ENCODE measurements at regions not wholly inside any gene's neighbourhood (a gene's known extent, or its start where the extent isn't known, plus 50 kb on each side); places are given as distances from the start of the nearest gene placed in this dataset.

DNA sequence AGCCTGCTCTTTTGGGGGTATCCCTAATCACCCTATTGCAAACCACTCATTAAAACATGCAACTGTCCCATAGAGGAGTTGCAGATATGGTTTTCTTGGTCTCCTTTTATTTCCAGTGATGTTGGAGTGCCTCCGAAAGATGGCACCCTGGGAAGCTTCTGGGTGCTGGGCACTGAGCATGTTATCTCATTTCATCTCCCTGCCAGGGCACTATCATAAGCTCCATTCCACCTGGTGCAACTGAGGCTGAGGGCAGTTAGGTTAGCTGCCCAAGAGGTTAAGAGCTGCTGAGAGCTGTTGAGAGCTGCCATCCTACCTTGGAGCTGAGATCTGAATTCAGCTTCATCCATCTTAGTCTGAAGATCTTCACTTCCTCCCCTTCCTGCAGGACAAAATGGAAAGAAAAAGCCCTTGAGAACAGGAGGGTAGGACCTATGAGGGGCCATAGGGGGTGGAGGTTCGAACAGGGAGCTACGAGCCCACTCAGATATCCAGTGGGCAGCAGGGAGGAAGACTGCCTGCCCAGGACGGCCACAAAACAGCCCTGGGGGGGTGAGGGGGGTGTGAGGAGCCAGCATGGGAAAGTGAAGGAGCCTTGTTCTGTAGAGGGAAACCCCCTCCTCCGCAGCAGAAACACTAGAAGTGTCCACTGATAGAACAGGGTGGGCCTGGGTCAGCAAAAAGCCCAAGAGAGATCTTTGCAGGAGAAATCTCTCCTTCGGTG, 202.5 kb downstream of the ZFP36L2 start:
- Histone ChIP-seq H3K9me3 (ENCODE audit: control insufficient read depth, insufficient read depth, low read depth, low read length) (peaks cover 6% of the 10 kb centered on the region; the same call in 1 of the 2 replicates), H3K4me1 (ENCODE audit: control insufficient read depth, insufficient read depth, low read length) (peaks cover 3% of the 10 kb centered on the region; the same call in 1 of the 2 replicates), H3K4me3 (ENCODE audit: low read depth in 2 of 2, low read length in 2 of 2) (no peak overlapping the region), H3K36me3 (ENCODE audit: control insufficient read depth, insufficient read depth, low read length) (no peaks in the 10 kb centered on the region), H3K27ac (ENCODE audit: low read length) (peak overlapping the region; percentile 14; the same call in 1 of the 2 replicates), H3K27me3 (ENCODE audit: control insufficient read depth, insufficient read depth, low read length) (no peaks in the 10 kb centered on the region)
- CTCF ChIA-PET = interaction anchor here (0.5 to 1.0 kb wide), 7 partner anchors 14 to 202 kb away, joined by 3 to 4 read pairs (median 3); partner anchors contain the start of gene ZFP36L2
- BruUV-seq (replicated peaks) = no TSS peak
- TF ChIP-seq TCF7L2 (IDR thresholded peaks at IDR 0.05; ENCODE audit: low read depth, low read length) (no peak), POLR2AphosphoS5 (IDR thresholded peaks at IDR 0.05; ENCODE audit: low read depth, low read length) (no peak), REST (IDR thresholded peaks at IDR 0.05; ENCODE audit: insufficient read depth in 1 of 2, low read depth in 2 of 2, low read length in 1 of 2) (no peak), SIN3A (IDR thresholded peaks at IDR 0.05; ENCODE audit: borderline replicate concordance, insufficient read depth, low read depth, low read length) (no peak)
- TF ChIP-seq, protein P1, sequence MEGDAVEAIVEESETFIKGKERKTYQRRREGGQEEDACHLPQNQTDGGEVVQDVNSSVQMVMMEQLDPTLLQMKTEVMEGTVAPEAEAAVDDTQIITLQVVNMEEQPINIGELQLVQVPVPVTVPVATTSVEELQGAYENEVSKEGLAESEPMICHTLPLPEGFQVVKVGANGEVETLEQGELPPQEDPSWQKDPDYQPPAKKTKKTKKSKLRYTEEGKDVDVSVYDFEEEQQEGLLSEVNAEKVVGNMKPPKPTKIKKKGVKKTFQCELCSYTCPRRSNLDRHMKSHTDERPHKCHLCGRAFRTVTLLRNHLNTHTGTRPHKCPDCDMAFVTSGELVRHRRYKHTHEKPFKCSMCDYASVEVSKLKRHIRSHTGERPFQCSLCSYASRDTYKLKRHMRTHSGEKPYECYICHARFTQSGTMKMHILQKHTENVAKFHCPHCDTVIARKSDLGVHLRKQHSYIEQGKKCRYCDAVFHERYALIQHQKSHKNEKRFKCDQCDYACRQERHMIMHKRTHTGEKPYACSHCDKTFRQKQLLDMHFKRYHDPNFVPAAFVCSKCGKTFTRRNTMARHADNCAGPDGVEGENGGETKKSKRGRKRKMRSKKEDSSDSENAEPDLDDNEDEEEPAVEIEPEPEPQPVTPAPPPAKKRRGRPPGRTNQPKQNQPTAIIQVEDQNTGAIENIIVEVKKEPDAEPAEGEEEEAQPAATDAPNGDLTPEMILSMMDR (IDR thresholded peaks at IDR 0.05) = no peak
- in situ Hi-C loops (cut with HindIII; ENCODE audit: low pct_unique_long_range_greater_than_20kb, low sequenced_read_pairs) (no loop called here), intact Hi-C loops (cut with micrococcal nuclease; ENCODE audit: unreplicated experiment) (loop anchor here (10.0 kb wide), 1 partner anchor 201 kb away; the partner anchor contains the start of gene ZFP36L2)
- ATAC-seq (no peak), DNase-seq (ENCODE audit: low read depth, low spot score) (no peak)
- POLR2A ChIA-PET = interaction anchor here (0.6 kb wide), 1 partner anchor 150 kb away, joined by 4 read pairs; no protein-coding TSS in a partner anchor

GRCh38 chr2:43022896-43023295, 203.5 kb downstream of the ZFP36L2 start:
- Histone ChIP-seq H3K4me1 (ENCODE audit: control insufficient read depth, insufficient read depth, low read length) (peaks cover 3% of the 10 kb centered on the region; the same call in 1 of the 2 replicates), H3K4me3 (ENCODE audit: low read depth in 2 of 2, low read length in 2 of 2) (no peak overlapping the region), H3K27me3 (ENCODE audit: control insufficient read depth, insufficient read depth, low read length) (no peaks in the 10 kb centered on the region), H3K27ac (ENCODE audit: low read length) (no peak overlapping the region), H3K9me3 (ENCODE audit: control insufficient read depth, insufficient read depth, low read depth, low read length) (peaks cover 6% of the 10 kb centered on the region; the same call in 1 of the 2 replicates), H3K36me3 (ENCODE audit: control insufficient read depth, insufficient read depth, low read length) (no peaks in the 10 kb centered on the region)
- intact Hi-C loops (cut with micrococcal nuclease; ENCODE audit: unreplicated experiment) = loop anchor here (10.0 kb wide), 1 partner anchor 202 kb away; the partner anchor contains the start of gene ZFP36L2
- no peak for ATAC-seq
- DNase-seq (ENCODE audit: low read depth, low spot score) = no peak
- BruUV-seq (replicated peaks) = no TSS peak
- in situ Hi-C loops (cut with HindIII; ENCODE audit: low pct_unique_long_range_greater_than_20kb, low sequenced_read_pairs) = no loop called here
- ChIA-PET CTCF (no interaction called here), POLR2A (no interaction called here)
- TF ChIP-seq REST (IDR thresholded peaks at IDR 0.05; ENCODE audit: insufficient read depth in 1 of 2, low read depth in 2 of 2, low read length in 1 of 2) = no peak
- TF ChIP-seq, protein P1 (IDR thresholded peaks at IDR 0.05) = no peak
- no peak for TF ChIP-seq TCF7L2 (IDR thresholded peaks at IDR 0.05; ENCODE audit: low read depth, low read length)
- no peak for TF ChIP-seq POLR2AphosphoS5 (IDR thresholded peaks at IDR 0.05; ENCODE audit: low read depth, low read length)
- TF ChIP-seq SIN3A (IDR thresholded peaks at IDR 0.05; ENCODE audit: borderline replicate concordance, insufficient read depth, low read depth, low read length) = no peak

Data from Panc1 (cell line).